ENCODE measurements at regions not wholly inside any gene's neighbourhood (a gene's known extent, or its start where the extent isn't known, plus 50 kb on each side); places are given as distances from the start of the nearest gene placed in this dataset.

DNA sequence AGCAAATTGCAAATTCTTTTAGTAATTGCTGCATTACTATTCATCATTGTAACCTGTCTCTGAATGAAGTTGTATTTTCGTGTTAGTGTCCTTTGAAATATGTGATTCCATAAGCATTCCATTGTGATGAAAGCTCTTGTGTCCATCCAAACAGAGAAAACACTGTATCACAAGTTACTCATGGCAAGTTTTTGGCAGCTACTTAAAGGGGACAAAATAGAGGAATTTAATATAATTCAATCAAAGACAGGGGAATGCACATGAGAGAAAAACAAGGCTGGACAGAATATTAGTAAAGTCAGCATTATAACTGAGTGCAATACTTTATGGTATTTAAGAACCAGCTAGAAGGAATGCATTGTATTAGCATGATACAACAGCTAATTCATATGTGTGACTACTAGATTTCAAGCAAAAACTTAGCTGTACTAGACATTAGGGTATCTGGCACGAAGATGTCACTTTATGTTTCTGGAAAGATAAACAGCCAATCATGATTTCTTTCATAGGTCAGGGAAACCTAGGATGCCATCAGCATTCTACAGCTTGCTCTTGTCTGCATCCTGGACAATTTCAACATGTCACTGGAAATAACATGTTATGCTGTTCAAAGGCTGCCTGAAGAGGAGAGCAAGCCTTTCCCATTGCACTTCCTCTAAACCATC is 270.6 kb upstream of the MARCKS start:
- no peak for TF ChIP-seq CTCF (IDR thresholded peaks at IDR 0.05)
- no peak for TF ChIP-seq POLR2A (IDR thresholded peaks at IDR 0.05)
